GM10248 (cell line): ENCODE measurements at regions not wholly inside any gene's neighbourhood (a gene's known extent, or its start where the extent isn't known, plus 50 kb on each side); places are given as distances from the start of the nearest gene placed in this dataset.

ENCODE experiments used
- CTCF ChIA-PET: fragments of 300-600 bp; sonication (Branson Sonifier 250); formaldehyde crosslinking; extraction: SDS; loops from one replicate; lab custom pipeline; 2021; ENCODE audit warnings: antibody characterized with exemption; lab: Yijun Ruan, JAX
- POLR2A ChIA-PET: fragments of 350-650 bp; sonication (Branson Sonifier 250); formaldehyde crosslinking; extraction: SDS; loops from one replicate; lab custom pipeline; 2020; ENCODE audit warnings: antibody characterized with exemption; lab: Yijun Ruan, JAX
- DNase-seq: peaks from one replicate; pipeline ENCODE4 v3.0.0; 2012; ENCODE audit errors: extremely low spot score
- TF ChIP-seq, protein P1 (sequence below): IDR thresholded peaks from 2 replicates; pipeline ENCODE4 v1.5.1; 2012; ENCODE audit warnings: mild to moderate bottlenecking, low read depth; ENCODE audit errors: extremely low read depth, missing control alignments, control extremely low read depth

DNA sequence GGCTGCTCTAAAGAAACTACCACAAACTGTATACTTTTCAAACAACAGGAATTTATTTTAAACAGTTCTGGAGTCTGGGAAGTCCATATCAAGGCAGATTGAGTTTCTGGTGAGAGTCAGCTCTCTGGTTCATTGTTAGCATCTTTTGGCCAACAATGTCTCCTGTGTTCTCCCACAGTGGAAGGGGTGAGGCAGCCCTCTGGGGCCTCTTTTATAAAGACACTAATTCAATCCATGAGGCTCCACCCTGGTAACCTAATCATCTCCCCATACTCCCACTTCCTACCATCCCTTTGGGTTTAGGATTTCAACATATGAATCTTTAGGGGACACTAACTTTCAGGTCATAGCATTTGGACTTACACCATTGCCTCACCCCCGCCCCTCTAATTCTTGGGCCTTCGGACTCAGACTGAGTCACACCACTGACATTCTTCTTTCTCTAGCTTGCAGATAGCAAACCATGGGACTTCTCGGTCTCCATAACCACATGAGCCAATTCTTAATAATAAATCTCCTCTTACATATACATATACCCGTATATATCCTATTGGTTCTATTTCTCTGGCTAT, 64.3 kb upstream of the ANTXRL start:
- no peak for DNase-seq
- TF ChIP-seq, protein P1, sequence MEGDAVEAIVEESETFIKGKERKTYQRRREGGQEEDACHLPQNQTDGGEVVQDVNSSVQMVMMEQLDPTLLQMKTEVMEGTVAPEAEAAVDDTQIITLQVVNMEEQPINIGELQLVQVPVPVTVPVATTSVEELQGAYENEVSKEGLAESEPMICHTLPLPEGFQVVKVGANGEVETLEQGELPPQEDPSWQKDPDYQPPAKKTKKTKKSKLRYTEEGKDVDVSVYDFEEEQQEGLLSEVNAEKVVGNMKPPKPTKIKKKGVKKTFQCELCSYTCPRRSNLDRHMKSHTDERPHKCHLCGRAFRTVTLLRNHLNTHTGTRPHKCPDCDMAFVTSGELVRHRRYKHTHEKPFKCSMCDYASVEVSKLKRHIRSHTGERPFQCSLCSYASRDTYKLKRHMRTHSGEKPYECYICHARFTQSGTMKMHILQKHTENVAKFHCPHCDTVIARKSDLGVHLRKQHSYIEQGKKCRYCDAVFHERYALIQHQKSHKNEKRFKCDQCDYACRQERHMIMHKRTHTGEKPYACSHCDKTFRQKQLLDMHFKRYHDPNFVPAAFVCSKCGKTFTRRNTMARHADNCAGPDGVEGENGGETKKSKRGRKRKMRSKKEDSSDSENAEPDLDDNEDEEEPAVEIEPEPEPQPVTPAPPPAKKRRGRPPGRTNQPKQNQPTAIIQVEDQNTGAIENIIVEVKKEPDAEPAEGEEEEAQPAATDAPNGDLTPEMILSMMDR = no peak
- ChIA-PET POLR2A (no interaction called here), CTCF (no interaction called here)

DNA sequence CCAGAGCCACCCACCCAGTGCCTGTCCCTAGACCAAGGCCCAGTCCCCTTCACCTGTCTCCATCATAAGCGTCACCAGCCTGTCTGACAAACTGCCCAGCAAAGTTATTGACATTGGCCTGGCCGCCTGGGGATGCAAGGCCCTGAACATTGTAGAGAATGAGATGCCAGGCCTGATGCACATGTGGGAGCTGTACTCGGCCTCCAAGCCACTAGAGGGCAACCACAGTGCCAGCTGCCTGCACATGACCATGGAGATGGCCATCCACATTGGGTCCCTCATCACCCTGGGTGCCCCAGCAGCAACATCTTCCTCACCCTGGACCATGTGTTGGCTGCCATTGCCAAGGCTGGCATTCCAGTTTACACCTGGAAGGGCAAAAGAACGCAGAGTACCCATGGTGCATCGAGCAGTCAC, 63.7 kb upstream of the ANTXRL start:
- ChIA-PET POLR2A (no interaction called here), CTCF (no interaction called here)
- TF ChIP-seq, protein P1 = peak; percentile 33
- peak; percentile 24 for DNase-seq

DNA sequence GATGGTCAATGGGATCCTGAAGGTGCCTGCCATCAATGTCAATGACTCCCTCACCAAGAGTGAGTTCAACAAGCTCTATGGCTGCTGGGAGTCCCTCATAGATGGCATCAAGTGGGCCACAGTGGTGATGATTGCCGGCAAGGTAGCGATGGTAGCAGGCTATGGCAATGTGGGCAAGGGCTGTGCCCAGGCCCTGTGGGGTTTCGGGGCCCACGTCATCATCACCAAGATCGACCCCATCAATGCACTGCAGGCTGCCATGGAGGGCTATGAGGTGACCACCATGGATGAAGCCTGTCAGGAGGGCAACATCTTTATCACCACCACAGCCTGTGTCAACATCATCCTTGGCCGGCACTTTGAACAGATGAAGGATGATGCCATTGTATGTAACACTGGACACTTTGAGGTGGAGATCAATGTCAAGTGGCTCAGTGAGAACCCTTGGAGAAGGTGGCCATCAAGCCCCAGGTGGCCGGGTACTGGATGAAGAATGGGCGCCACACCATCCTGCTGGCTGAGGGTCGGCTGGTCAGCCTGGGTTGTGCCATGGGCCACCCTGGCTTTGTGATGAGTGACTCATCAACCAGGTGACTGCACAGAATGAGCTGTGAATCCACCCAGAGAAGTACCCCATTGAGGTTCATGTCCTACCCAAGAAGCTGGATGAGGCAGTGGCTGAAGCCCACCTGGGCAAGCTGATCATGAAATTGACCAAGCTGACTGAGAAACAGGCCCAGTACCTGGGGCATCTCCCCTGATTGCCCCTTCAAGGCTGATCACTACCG, 63.0 kb upstream of the ANTXRL start:
- ChIA-PET CTCF (interaction anchor here (0.7 kb wide), 1 partner anchor 12 kb away, joined by 3 read pairs; no protein-coding TSS in a partner anchor), POLR2A (no interaction called here)
- TF ChIP-seq, protein P1 = no peak

DNA sequence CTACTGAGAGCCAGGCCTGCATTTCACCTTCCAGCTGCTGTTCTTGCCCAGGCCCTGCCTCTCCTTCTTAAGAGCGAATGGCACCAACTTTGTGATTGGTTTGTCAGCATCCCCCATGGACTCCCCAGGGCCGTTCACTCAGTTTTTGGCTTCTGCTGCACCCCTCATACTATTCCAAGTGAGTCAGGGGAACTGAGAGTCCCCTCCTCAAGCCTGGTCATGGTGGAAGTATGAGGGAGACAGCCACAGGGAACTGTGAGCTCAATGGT, 62.4 kb upstream of the ANTXRL start:
- ChIA-PET POLR2A (no interaction called here), CTCF (no interaction called here)
- DNase-seq = no peak
- TF ChIP-seq, protein P1 = no peak

More for the DNA sequence above, 63.0 kb upstream of the ANTXRL start:
- no peak for DNase-seq

DNA sequence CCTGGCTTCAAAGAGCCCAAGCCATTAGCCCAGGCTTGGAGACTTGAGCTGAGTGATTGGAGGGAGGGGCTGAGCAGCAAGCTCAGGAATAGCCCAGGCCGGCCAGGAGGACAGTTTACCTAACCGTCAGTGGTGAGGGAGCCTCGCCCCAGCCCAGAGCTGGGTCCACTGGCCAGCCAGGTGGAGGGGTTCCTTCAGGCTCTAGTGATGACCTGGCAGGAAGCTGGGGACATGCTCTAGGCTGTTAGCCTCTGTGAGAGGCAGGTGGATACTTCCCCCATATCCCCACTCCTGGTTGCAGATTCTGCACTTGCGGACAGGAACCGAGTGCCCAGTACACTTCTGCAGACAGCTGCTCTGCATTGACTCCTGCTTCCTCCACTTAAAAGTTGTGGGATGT, 61.2 kb upstream of the ANTXRL start:
- TF ChIP-seq, protein P1 = no peak
- no peak for DNase-seq
- CTCF ChIA-PET = interaction anchor here (4.3 kb wide), 1 partner anchor 13 kb away, joined by 26 read pairs; no protein-coding TSS in a partner anchor
- POLR2A ChIA-PET = no interaction called here

DNA sequence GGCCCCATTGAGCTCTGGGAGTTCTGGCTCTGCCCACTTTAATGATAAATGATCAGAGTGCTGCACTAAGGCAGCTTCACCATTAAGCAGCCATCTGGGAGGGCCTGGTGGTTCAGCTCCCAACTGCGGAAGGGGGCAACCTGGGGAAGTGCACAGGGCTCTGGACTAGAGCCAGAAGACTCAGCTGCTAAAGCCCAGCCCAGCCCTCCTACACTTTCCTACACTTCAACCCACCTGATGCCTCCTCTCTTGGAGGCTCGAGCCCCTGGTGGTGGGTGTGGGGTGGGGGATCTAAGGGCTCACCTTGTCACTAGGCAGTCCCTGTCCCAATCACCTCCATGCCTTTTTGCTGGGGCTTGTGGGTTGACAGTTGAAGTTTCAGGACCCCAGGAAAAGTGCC, 60.6 kb upstream of the ANTXRL start:
- ChIA-PET POLR2A (no interaction called here), CTCF (interaction anchor here (4.3 kb wide), 1 partner anchor 12 kb away, joined by 26 read pairs; no protein-coding TSS in a partner anchor)
- TF ChIP-seq, protein P1 = no peak

More for the DNA sequence above, 60.6 kb upstream of the ANTXRL start:
- DNase-seq = no peak
